SK-N-SH (cell line): ENCODE measurements at regions not wholly inside any gene's neighbourhood (a gene's known extent, or its start where the extent isn't known, plus 50 kb on each side); places are given as distances from the start of the nearest gene placed in this dataset.

ENCODE experiments used
- EP300 ChIP-seq, 2 experiments: IDR thresholded peaks; 2 replicates each; pipeline versions ENCODE4 v1.4.0 to v1.6.1; 2012; ENCODE audit warnings: borderline replicate concordance in 1 of 2, low read depth in 1 of 2, low read length in 1 of 2
- EZH2phosphoT487 ChIP-seq: fragments of 200-600 bp; sonication (generic); IDR thresholded peaks from 2 replicates; pipeline ENCODE4 v1.6.1; 2017; ENCODE audit warnings: low read depth, mixed run types, mild to moderate bottlenecking, antibody characterized with exemption, moderate library complexity, borderline replicate concordance
- FOXM1 ChIP-seq: IDR thresholded peaks from 2 replicates; pipeline ENCODE4 v1.4.0; 2012; ENCODE audit warnings: low read depth, mild to moderate bottlenecking
- GABPA ChIP-seq: IDR thresholded peaks from 2 replicates; pipeline ENCODE4 v1.4.0; 2012; ENCODE audit warnings: low read depth, mild to moderate bottlenecking
- JUND ChIP-seq: IDR thresholded peaks from 2 replicates; pipeline ENCODE4 v1.4.0; 2012
- POLR2AphosphoS5 ChIP-seq: IDR thresholded peaks from 2 replicates; pipeline ENCODE4 v1.6.1; 2012; ENCODE audit warnings: low read depth, low read length
- TAF1 ChIP-seq: IDR thresholded peaks from 2 replicates; pipeline ENCODE4 v1.6.1; 2012; ENCODE audit warnings: low read depth, mild to moderate bottlenecking, low read length, moderate library complexity, borderline replicate concordance
- TF ChIP-seq, protein P1 (sequence below): fragments of 200-600 bp; sonication (generic); IDR thresholded peaks from 2 replicates; pipeline ENCODE4 v1.6.1; 2017; ENCODE audit warnings: antibody characterized with exemption, mild to moderate bottlenecking, moderate library complexity
- TF ChIP-seq, protein P2 (sequence below): fragments of 150-350 bp; IDR thresholded peaks from 2 replicates; pipeline ENCODE4 v1.6.1; 2017; ENCODE audit warnings: antibody characterized with exemption, low read length, low read depth, borderline replicate concordance
- TF ChIP-seq, protein P3 (sequence below): IDR thresholded peaks from 2 replicates; pipeline ENCODE4 v1.4.0; 2012; ENCODE audit warnings: low read depth, borderline replicate concordance

DNA sequence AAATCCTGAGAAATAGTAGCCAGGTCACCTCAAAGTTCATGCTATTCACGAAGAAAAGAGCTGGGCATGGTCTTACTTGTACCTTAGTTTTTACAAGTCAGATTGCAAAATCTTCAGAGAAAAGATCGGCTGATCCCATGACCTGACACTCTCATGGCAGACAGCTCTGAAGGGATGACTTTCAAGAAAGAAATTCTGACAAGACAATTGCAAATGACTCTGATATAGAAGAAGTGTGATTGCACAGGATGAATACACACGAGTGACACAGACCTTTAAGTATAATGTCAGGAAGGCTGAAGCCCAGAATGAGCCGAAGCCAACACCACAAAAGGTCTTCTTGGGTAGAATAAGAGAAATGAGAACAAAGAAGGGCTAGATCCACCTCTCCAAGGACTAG, 59.4 kb upstream of the DRD2 start:
- TF ChIP-seq FOXM1 (no peak), EZH2phosphoT487 (no peak), EP300 (IDR thresholded peaks at IDR 0.05; ENCODE audit: borderline replicate concordance in 1 of 2, low read depth in 1 of 2, low read length in 1 of 2) (no peak), GABPA (no peak), JUND (no peak), POLR2AphosphoS5 (no peak), TAF1 (no peak)
- TF ChIP-seq, protein P1, sequence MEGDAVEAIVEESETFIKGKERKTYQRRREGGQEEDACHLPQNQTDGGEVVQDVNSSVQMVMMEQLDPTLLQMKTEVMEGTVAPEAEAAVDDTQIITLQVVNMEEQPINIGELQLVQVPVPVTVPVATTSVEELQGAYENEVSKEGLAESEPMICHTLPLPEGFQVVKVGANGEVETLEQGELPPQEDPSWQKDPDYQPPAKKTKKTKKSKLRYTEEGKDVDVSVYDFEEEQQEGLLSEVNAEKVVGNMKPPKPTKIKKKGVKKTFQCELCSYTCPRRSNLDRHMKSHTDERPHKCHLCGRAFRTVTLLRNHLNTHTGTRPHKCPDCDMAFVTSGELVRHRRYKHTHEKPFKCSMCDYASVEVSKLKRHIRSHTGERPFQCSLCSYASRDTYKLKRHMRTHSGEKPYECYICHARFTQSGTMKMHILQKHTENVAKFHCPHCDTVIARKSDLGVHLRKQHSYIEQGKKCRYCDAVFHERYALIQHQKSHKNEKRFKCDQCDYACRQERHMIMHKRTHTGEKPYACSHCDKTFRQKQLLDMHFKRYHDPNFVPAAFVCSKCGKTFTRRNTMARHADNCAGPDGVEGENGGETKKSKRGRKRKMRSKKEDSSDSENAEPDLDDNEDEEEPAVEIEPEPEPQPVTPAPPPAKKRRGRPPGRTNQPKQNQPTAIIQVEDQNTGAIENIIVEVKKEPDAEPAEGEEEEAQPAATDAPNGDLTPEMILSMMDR = no peak
- TF ChIP-seq, protein P2, sequence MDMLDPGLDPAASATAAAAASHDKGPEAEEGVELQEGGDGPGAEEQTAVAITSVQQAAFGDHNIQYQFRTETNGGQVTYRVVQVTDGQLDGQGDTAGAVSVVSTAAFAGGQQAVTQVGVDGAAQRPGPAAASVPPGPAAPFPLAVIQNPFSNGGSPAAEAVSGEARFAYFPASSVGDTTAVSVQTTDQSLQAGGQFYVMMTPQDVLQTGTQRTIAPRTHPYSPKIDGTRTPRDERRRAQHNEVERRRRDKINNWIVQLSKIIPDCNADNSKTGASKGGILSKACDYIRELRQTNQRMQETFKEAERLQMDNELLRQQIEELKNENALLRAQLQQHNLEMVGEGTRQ = no peak
- TF ChIP-seq, protein P3, sequence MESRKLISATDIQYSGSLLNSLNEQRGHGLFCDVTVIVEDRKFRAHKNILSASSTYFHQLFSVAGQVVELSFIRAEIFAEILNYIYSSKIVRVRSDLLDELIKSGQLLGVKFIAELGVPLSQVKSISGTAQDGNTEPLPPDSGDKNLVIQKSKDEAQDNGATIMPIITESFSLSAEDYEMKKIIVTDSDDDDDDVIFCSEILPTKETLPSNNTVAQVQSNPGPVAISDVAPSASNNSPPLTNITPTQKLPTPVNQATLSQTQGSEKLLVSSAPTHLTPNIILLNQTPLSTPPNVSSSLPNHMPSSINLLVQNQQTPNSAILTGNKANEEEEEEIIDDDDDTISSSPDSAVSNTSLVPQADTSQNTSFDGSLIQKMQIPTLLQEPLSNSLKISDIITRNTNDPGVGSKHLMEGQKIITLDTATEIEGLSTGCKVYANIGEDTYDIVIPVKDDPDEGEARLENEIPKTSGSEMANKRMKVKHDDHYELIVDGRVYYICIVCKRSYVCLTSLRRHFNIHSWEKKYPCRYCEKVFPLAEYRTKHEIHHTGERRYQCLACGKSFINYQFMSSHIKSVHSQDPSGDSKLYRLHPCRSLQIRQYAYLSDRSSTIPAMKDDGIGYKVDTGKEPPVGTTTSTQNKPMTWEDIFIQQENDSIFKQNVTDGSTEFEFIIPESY = no peak
